ENCODE measurements at regions not wholly inside any gene's neighbourhood (a gene's known extent, or its start where the extent isn't known, plus 50 kb on each side); places are given as distances from the start of the nearest gene placed in this dataset.

GRCh38 chr9:99303177-99303576 is 81.1 kb downstream of the SEC61B start:
- peaks cover 0 to 10% (median 5%) of the 10 kb centered on the region in 4 experiments for H3K4me1 ChIP-seq (replicated peaks in 1 of 4; ENCODE audit: control insufficient read depth in 3 of 4, insufficient read depth in 4 of 4, low read length in 3 of 4)
- no peak overlapping the region for H3K4me3 ChIP-seq (ENCODE audit: extremely low read depth in 1 of 4, insufficient read depth in 2 of 4, low read depth in 3 of 4, low read length in 4 of 4)
- TF ChIP-seq KDM1A (IDR thresholded peaks at IDR 0.05; ENCODE audit: borderline replicate concordance, low read length) (peak; percentile 70), JUN (IDR thresholded peaks at IDR 0.05; ENCODE audit: low read depth, low read length) (no peak)
- no peaks in the 10 kb centered on the region for H3K9me3 ChIP-seq (ENCODE audit: insufficient read depth in 2 of 2, low read depth in 1 of 2, low read length in 1 of 2)
- H3K18ac ChIP-seq (ENCODE audit: extremely low read depth, low read length), result no peak overlapping the region
- no peak overlapping the region for H4K91ac ChIP-seq (replicated peaks; ENCODE audit: insufficient read length, low read length)
- no peaks in the 10 kb centered on the region for H3K79me1 ChIP-seq (ENCODE audit: low read depth, low read length)
- H2AK5ac ChIP-seq (ENCODE audit: low read depth, low read length), result no peak overlapping the region
- H4K20me1 ChIP-seq (replicated peaks in 1 of 2; ENCODE audit: control insufficient read depth in 1 of 2, insufficient read depth in 2 of 2, low read length in 2 of 2), result no peaks in the 10 kb centered on the region
- H2BK20ac ChIP-seq (ENCODE audit: low read length), result no peak overlapping the region
- no peak overlapping the region for H4K5ac ChIP-seq (ENCODE audit: insufficient read length, low read depth, low read length)
- no peak overlapping the region for H3K9ac ChIP-seq (replicated peaks in 1 of 4; ENCODE audit: extremely low read depth in 1 of 4, low read depth in 3 of 4, low read length in 3 of 4)
- H2BK12ac ChIP-seq (ENCODE audit: low read depth, low read length), result no peak overlapping the region
- H3K27ac ChIP-seq (ENCODE audit: low read depth, low read length), result no peak overlapping the region
- ChIA-PET CTCF (ENCODE audit: partially characterized antibody) (interaction anchor here (0.6 to 1.3 kb wide), 4 partner anchors 20 to 957 kb away, joined by 3 to 4 read pairs (median 3); no protein-coding TSS in a partner anchor), POLR2A (ENCODE audit: partially characterized antibody) (no interaction called here)
- H2BK5ac ChIP-seq (ENCODE audit: low read depth, low read length), result no peak overlapping the region
- FAIRE-seq (no peak), DNase-seq (ENCODE audit: low read depth in 1 of 2, low spot score in 2 of 2) (no peak)
- H3K14ac ChIP-seq (ENCODE audit: insufficient read length), result no peak overlapping the region
- no peak overlapping the region for H3K4me2 ChIP-seq (ENCODE audit: insufficient read depth in 1 of 2, low read depth in 2 of 2, low read length in 2 of 2)
- no peak overlapping the region for H3K23ac ChIP-seq (ENCODE audit: insufficient read length)
- no peak overlapping the region for H4K8ac ChIP-seq (ENCODE audit: extremely low read depth, insufficient read depth, low read length)
- no peaks in the 10 kb centered on the region for H3K27me3 ChIP-seq (replicated peaks in 1 of 4; ENCODE audit: control insufficient read depth in 3 of 4, extremely low read depth in 1 of 4, insufficient read depth in 3 of 4, low read length in 3 of 4)
- H3K79me2 ChIP-seq (ENCODE audit: control insufficient read depth in 1 of 2, insufficient read depth in 2 of 2, low read length in 2 of 2), result no peaks in the 10 kb centered on the region
- H3K23me2 ChIP-seq (ENCODE audit: low read depth, low read length), result no peaks in the 10 kb centered on the region
- no peak overlapping the region for H2AFZ ChIP-seq (ENCODE audit: low read length)
- 97% methylated on average over 6 of the region's 6 CpGs; no CpG with 5 or more reads in 1 of the 2 experiments for WGBS, 2 experiments (ENCODE audit: extremely low coverage in 1 of 2, insufficient coverage in 1 of 2, insufficient read length in 1 of 2, insufficient replicate concordance in 2 of 2, low coverage in 1 of 2, low lambda C conversion rate in 2 of 2, missing lambda C conversion rate in 1 of 2)
- H3K4ac ChIP-seq (replicated peaks; ENCODE audit: insufficient read length, low read depth, low read length), result no peak overlapping the region
- no peak overlapping the region for H3K56ac ChIP-seq (replicated peaks; ENCODE audit: insufficient read length, low read depth, low read length)
- no peak overlapping the region for H2BK120ac ChIP-seq (replicated peaks; ENCODE audit: low read depth, low read length)
- no peak overlapping the region for H2BK15ac ChIP-seq (ENCODE audit: low read length)
- H3K36me3 ChIP-seq (ENCODE audit: control insufficient read depth in 2 of 4, insufficient read depth in 4 of 4, low read length in 3 of 4), result no peaks in the 10 kb centered on the region
